Stimulated activated CD4-positive, alpha-beta T cell treated with anti-CD3 and anti-CD28 coated beads, Interleukin-2, amount 100 ng/mL, for 48 hours (primary cell): ENCODE measurements at regions not wholly inside any gene's neighbourhood (a gene's known extent, or its start where the extent isn't known, plus 50 kb on each side); places are given as distances from the start of the nearest gene placed in this dataset.
"Not testable (repeated sequence)": the region's sequence is repeated elsewhere in the genome, so short reads cannot be mapped to it uniquely, and the experiment has no call there.

Experiments used
- DNase-seq, 2 donors: peaks; one replicate each; pipeline ENCODE4 v3.0.0-alpha.2; 2020

GRCh38 chr1:53399370-53400133, 59.6 kb upstream of the DMRTB1 start:
- DNase-seq: not testable (repeated sequence)

- DNase-seq: no peak
Measured at GRCh38 chr1:53400761-53401674, 58.2 kb upstream of the DMRTB1 start.

GRCh38 chr1:53401813-53402745, 57.1 kb upstream of the DMRTB1 start:
- no peak for DNase-seq

- DNase-seq: no peak
Measured at GRCh38 chr1:53402891-53403655, 56.1 kb upstream of the DMRTB1 start.

- DNase-seq: no peak
Measured at GRCh38 chr1:53405737-53406136, 53.5 kb upstream of the DMRTB1 start.

GRCh38 chr1:53406551-53407235, 52.5 kb upstream of the DMRTB1 start:
- DNase-seq: no peak

GRCh38 chr1:53408013-53408754, 51.0 kb upstream of the DMRTB1 start:
- DNase-seq: no peak

GRCh38 chr1:53408755-53409129, 50.5 kb upstream of the DMRTB1 start:
- no peak for DNase-seq

GRCh38 chr1:53409233-53409632, 50.0 kb upstream of the DMRTB1 start:
- DNase-seq: no peak
